IPS DF 19.7 (cell line): ENCODE measurements at regions not wholly inside any gene's neighbourhood (a gene's known extent, or its start where the extent isn't known, plus 50 kb on each side); places are given as distances from the start of the nearest gene placed in this dataset.
A peak's percentile ranks its signal among the peaks of the same experiment; 100 is the strongest.
"Not testable (repeated sequence)": the region's sequence is repeated elsewhere in the genome, so short reads cannot be mapped to it uniquely, and the experiment has no call there.

Experiments
- DNase-seq: peaks from one replicate; pipeline ENCODE4 v3.0.0-alpha.2; 2013; ENCODE audit warnings: low read depth, low spot score

GRCh38 chrX:20715176-20715575 is 448.5 kb upstream of the RPS6KA3 start:
- no peak for DNase-seq

GRCh38 chrX:20712811-20713210 is 446.1 kb upstream of the RPS6KA3 start:
- DNase-seq = no peak

- DNase-seq = no peak
Measured at GRCh38 chrX:20711366-20711765, 444.7 kb upstream of the RPS6KA3 start.

- DNase-seq = no peak
Measured at GRCh38 chrX:20693078-20693477, 426.4 kb upstream of the RPS6KA3 start.

- no peak for DNase-seq
Measured at GRCh38 chrX:20686256-20686655, 419.5 kb upstream of the RPS6KA3 start.

- DNase-seq = no peak
Measured at GRCh38 chrX:20685652-20686051, 418.9 kb upstream of the RPS6KA3 start.

- DNase-seq = no peak
Measured at GRCh38 chrX:20681683-20682082, 415.0 kb upstream of the RPS6KA3 start.

GRCh38 chrX:20680998-20681397 is 414.3 kb upstream of the RPS6KA3 start:
- DNase-seq = no peak

GRCh38 chrX:20672476-20672875 is 405.8 kb upstream of the RPS6KA3 start:
- DNase-seq = no peak

- DNase-seq = not testable (repeated sequence)
Measured at GRCh38 chrX:20671746-20672145, 405.0 kb upstream of the RPS6KA3 start.

GRCh38 chrX:20670611-20671010 is 403.9 kb upstream of the RPS6KA3 start:
- no peak for DNase-seq

- DNase-seq = no peak
Measured at GRCh38 chrX:20668550-20668949, 401.8 kb upstream of the RPS6KA3 start.

GRCh38 chrX:20666331-20666730 is 399.6 kb upstream of the RPS6KA3 start:
- no peak for DNase-seq

GRCh38 chrX:20665481-20665880 is 398.8 kb upstream of the RPS6KA3 start:
- DNase-seq = no peak

- peak; percentile 9 for DNase-seq
Measured at GRCh38 chrX:20664774-20665173, 398.1 kb upstream of the RPS6KA3 start.

GRCh38 chrX:20664131-20664530 is 397.4 kb upstream of the RPS6KA3 start:
- no peak for DNase-seq

GRCh38 chrX:20663336-20663735 is 396.6 kb upstream of the RPS6KA3 start:
- no peak for DNase-seq

GRCh38 chrX:20656721-20657120 is 390.0 kb upstream of the RPS6KA3 start:
- no peak for DNase-seq

- no peak for DNase-seq
Measured at GRCh38 chrX:20654596-20655106, 387.9 kb upstream of the RPS6KA3 start.

- DNase-seq = no peak
Measured at GRCh38 chrX:20653070-20653469, 386.4 kb upstream of the RPS6KA3 start.

GRCh38 chrX:20641954-20642353 is 375.2 kb upstream of the RPS6KA3 start:
- no peak for DNase-seq

- DNase-seq = no peak
Measured at GRCh38 chrX:20639115-20639514, 372.4 kb upstream of the RPS6KA3 start.

- no peak for DNase-seq
Measured at GRCh38 chrX:20637351-20637750, 370.6 kb upstream of the RPS6KA3 start.

GRCh38 chrX:20633451-20633850 is 366.7 kb upstream of the RPS6KA3 start:
- DNase-seq = no peak
